ENCODE measurements at regions not wholly inside any gene's neighbourhood (a gene's known extent, or its start where the extent isn't known, plus 50 kb on each side); places are given as distances from the start of the nearest gene placed in this dataset.

DNA sequence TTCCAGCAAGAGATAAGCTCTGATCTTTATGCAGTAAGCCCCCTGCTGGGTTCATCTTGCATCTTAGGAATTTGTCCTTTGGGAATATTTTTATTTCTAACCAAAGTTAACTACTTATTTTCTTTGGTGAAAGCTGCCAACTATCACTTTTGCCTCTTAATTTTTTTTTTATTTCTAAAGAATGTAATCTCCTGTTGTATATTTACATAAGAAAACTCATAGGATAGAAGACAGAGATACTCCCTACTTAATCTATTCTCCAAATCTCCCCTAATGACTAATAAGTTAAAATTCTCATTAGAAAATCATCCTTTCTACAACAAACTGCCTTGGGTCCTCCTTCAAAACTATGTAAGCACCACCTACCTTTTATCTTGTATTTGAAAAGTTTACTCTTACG lies 612.2 kb upstream of the SLC39A10 start:
- ChIA-PET POLR2A (no interaction called here), CTCF (no interaction called here)
- Histone ChIP-seq H3K4me2 (ENCODE audit: insufficient read depth, low read length) (no peak overlapping the region), H3K9ac (replicated peaks; ENCODE audit: extremely low read depth, insufficient read depth, low read length) (no peak overlapping the region), H3K9me3 (replicated peaks; ENCODE audit: control insufficient read depth, insufficient read depth, low read length) (no peaks in the 10 kb centered on the region), H3K27ac (ENCODE audit: insufficient read depth, low read depth, low read length) (no peak overlapping the region), H3K36me3 (ENCODE audit: control insufficient read depth in 2 of 2, extremely low read depth in 1 of 2, insufficient read depth in 2 of 2, low read length in 2 of 2) (no peaks in the 10 kb centered on the region), H3K4me1 (ENCODE audit: control insufficient read depth, extremely low read depth, insufficient read depth, low read length) (no peaks in the 10 kb centered on the region), H3K4me3 (replicated peaks in 1 of 3; ENCODE audit: insufficient read depth in 1 of 3, low read depth in 1 of 3, low read length in 3 of 3) (no peak overlapping the region), H2AFZ (ENCODE audit: low read depth, low read length) (no peak overlapping the region), H3K79me2 (ENCODE audit: control insufficient read depth, insufficient read depth, low read length) (no peaks in the 10 kb centered on the region), H4K20me1 (replicated peaks; ENCODE audit: control insufficient read depth, extremely low read depth, insufficient read depth, low read length) (no peaks in the 10 kb centered on the region), H3K27me3 (ENCODE audit: control insufficient read depth in 2 of 2, insufficient read depth in 2 of 2, low read length in 2 of 2) (no peaks in the 10 kb centered on the region), H3K9me1 (replicated peaks; ENCODE audit: control insufficient read depth, extremely low read depth, insufficient read depth, low read length) (no peaks in the 10 kb centered on the region)
- TF ChIP-seq FOS (IDR thresholded peaks at IDR 0.05; ENCODE audit: borderline replicate concordance, insufficient read depth, low read length): no peak
- no peak for TF ChIP-seq GATA2 (IDR thresholded peaks at IDR 0.05; ENCODE audit: insufficient read depth, insufficient read length, low read depth, low read length)
- no peak for TF ChIP-seq MYC (IDR thresholded peaks at IDR 0.05; ENCODE audit: low read depth, low read length)
- no peak for TF ChIP-seq POLR2A (IDR thresholded peaks at IDR 0.05; ENCODE audit: low read depth, low read length)
- no peak for TF ChIP-seq MAX (IDR thresholded peaks at IDR 0.05; ENCODE audit: insufficient read depth, insufficient read length)
- TF ChIP-seq JUN (IDR thresholded peaks at IDR 0.05; ENCODE audit: borderline replicate concordance, insufficient read depth, insufficient read length, low read depth): no peak
- TF ChIP-seq POLR2AphosphoS5 (IDR thresholded peaks at IDR 0.05; ENCODE audit: insufficient read depth, low read depth, low read length): no peak
- no peak for TF ChIP-seq CTCF (IDR thresholded peaks at IDR 0.05; ENCODE audit: extremely low read depth in 1 of 2, insufficient read depth in 1 of 2, low read depth in 1 of 2, low read length in 2 of 2)
- no peak for TF ChIP-seq EZH2 (IDR thresholded peaks at IDR 0.05; ENCODE audit: borderline replicate concordance, low read depth, low read length, severe bottlenecking)
- DNase-seq (ENCODE audit: low read depth, low spot score) (no peak), FAIRE-seq (no peak)
- intact Hi-C loops (cut with micrococcal nuclease) (no loop called here), dilution Hi-C loops (cut with MboI; ENCODE audit: extremely low pct_ligation_motif_present, low sequenced_read_pairs) (no loop called here)
- BruUV-seq (replicated peaks): no TSS peak

Measured in endothelial cell of umbilical vein (primary cell).